ENCODE measurements at regions not wholly inside any gene's neighbourhood (a gene's known extent, or its start where the extent isn't known, plus 50 kb on each side); places are given as distances from the start of the nearest gene placed in this dataset.

DNA sequence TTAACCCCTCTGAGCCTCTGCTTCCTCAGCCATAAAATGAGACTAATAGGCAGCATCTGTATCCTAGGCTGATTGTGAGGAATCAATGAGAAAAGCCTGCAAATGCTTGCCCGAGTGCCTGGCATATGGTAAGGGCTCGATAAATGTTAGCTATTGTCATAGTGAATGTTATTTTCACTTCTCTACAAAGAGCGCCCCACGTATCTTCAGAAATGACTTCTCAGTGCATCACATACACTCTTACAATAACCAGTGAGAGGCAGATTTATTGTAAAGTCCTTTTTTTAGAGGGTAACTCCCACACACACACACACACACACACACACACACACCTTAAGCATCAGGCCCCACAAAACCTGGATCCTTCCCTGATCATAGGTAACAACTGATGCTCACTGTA, 60.5 kb upstream of the SPATA12 start:
- Histone ChIP-seq H3K4me1 (ENCODE audit: control insufficient read depth in 1 of 2, insufficient read depth in 2 of 2, low read length in 2 of 2) (no peaks in the 10 kb centered on the region), H3K79me2 (ENCODE audit: insufficient read depth, low read length) (no peaks in the 10 kb centered on the region), H2AFZ (ENCODE audit: insufficient read depth, low read depth, low read length, poor library complexity, severe bottlenecking) (no peak overlapping the region), H3K27me3 (ENCODE audit: control insufficient read depth in 2 of 2, insufficient read depth in 2 of 2, low read length in 2 of 2) (no peaks in the 10 kb centered on the region), H3K9me3 (replicated peaks in 1 of 2; ENCODE audit: control insufficient read depth in 1 of 2, insufficient read depth in 1 of 2, low read length in 2 of 2) (no peaks in the 10 kb centered on the region), H3K27ac (ENCODE audit: low read depth in 1 of 2, low read length in 2 of 2) (no peak overlapping the region), H3K4me3 (replicated peaks in 1 of 3; ENCODE audit: low read depth in 2 of 3, low read length in 3 of 3) (no peak overlapping the region), H3K36me3 (replicated peaks in 1 of 2; ENCODE audit: control insufficient read depth in 1 of 2, insufficient read depth in 2 of 2, low read length in 2 of 2) (no peaks in the 10 kb centered on the region), H3K4me2 (replicated peaks; ENCODE audit: extremely low read depth, low read length, poor library complexity, severe bottlenecking) (no peak overlapping the region), H3K9ac (ENCODE audit: insufficient read depth, low read length, poor library complexity, severe bottlenecking) (no peak overlapping the region), H4K20me1 (ENCODE audit: insufficient read depth, low read length) (no peaks in the 10 kb centered on the region)
- intact Hi-C loops (cut with micrococcal nuclease), result no loop called here
- H3K4me3 Mint-ChIP-seq, result no peak overlapping the region
- no peaks in the 10 kb centered on the region for H3K36me3 Mint-ChIP-seq
- peaks cover 0 to 2% (median 0%) of the 10 kb centered on the region in 7 donors for H3K9me3 Mint-ChIP-seq
- H3K4me1 Mint-ChIP-seq, result no peaks in the 10 kb centered on the region
- TF ChIP-seq, protein P1, sequence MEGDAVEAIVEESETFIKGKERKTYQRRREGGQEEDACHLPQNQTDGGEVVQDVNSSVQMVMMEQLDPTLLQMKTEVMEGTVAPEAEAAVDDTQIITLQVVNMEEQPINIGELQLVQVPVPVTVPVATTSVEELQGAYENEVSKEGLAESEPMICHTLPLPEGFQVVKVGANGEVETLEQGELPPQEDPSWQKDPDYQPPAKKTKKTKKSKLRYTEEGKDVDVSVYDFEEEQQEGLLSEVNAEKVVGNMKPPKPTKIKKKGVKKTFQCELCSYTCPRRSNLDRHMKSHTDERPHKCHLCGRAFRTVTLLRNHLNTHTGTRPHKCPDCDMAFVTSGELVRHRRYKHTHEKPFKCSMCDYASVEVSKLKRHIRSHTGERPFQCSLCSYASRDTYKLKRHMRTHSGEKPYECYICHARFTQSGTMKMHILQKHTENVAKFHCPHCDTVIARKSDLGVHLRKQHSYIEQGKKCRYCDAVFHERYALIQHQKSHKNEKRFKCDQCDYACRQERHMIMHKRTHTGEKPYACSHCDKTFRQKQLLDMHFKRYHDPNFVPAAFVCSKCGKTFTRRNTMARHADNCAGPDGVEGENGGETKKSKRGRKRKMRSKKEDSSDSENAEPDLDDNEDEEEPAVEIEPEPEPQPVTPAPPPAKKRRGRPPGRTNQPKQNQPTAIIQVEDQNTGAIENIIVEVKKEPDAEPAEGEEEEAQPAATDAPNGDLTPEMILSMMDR (IDR thresholded peaks at IDR 0.05), result no peak
- WGBS (ENCODE audit: insufficient coverage), result no CpG with 5 or more reads among the region's 4 CpGs
- DNase-seq, result no peak
- peak overlapping the region in 1 of 7 donors; percentile 45 for H3K27ac Mint-ChIP-seq
- peaks cover 2% of the 10 kb centered on the region in 3 donors for H3K27me3 Mint-ChIP-seq (ENCODE audit: low read depth in 3 of 3)

- Histone ChIP-seq H3K9me3 (replicated peaks in 1 of 2; ENCODE audit: control insufficient read depth in 1 of 2, insufficient read depth in 1 of 2, low read length in 2 of 2) (no peaks in the 10 kb centered on the region), H3K4me2 (replicated peaks; ENCODE audit: extremely low read depth, low read length, poor library complexity, severe bottlenecking) (no peak overlapping the region), H3K27me3 (ENCODE audit: control insufficient read depth in 2 of 2, insufficient read depth in 2 of 2, low read length in 2 of 2) (no peaks in the 10 kb centered on the region), H2AFZ (ENCODE audit: insufficient read depth, low read depth, low read length, poor library complexity, severe bottlenecking) (no peak overlapping the region), H3K4me1 (ENCODE audit: control insufficient read depth in 1 of 2, insufficient read depth in 2 of 2, low read length in 2 of 2) (no peaks in the 10 kb centered on the region), H3K4me3 (replicated peaks in 1 of 3; ENCODE audit: low read depth in 2 of 3, low read length in 3 of 3) (no peak overlapping the region), H3K79me2 (ENCODE audit: insufficient read depth, low read length) (no peaks in the 10 kb centered on the region), H3K9ac (ENCODE audit: insufficient read depth, low read length, poor library complexity, severe bottlenecking) (no peak overlapping the region), H3K27ac (ENCODE audit: low read depth in 1 of 2, low read length in 2 of 2) (no peak overlapping the region), H4K20me1 (ENCODE audit: insufficient read depth, low read length) (no peaks in the 10 kb centered on the region), H3K36me3 (replicated peaks in 1 of 2; ENCODE audit: control insufficient read depth in 1 of 2, insufficient read depth in 2 of 2, low read length in 2 of 2) (no peaks in the 10 kb centered on the region)
- TF ChIP-seq, protein P1 (IDR thresholded peaks at IDR 0.05), result no peak
- Mint-ChIP-seq H3K4me3 (no peak overlapping the region), H3K4me1 (no peaks in the 10 kb centered on the region), H3K27ac (no peak overlapping the region), H3K9me3 (peaks cover 0 to 2% (median 0%) of the 10 kb centered on the region in 7 donors), H3K27me3 (ENCODE audit: low read depth in 3 of 3) (peaks cover 2% of the 10 kb centered on the region in 3 donors), H3K36me3 (no peaks in the 10 kb centered on the region)
- intact Hi-C loops (cut with micrococcal nuclease), result loop anchor here in 1 of 2 donors (5.0 kb wide), 1 partner anchor 78 kb away; no protein-coding TSS in a partner anchor
- no peak for DNase-seq
Measured at GRCh38 chr3:56999547-56999946, 60.9 kb upstream of the SPATA12 start.
